HTR-8/SVneo (cell line): ENCODE measurements at regions not wholly inside any gene's neighbourhood (a gene's known extent, or its start where the extent isn't known, plus 50 kb on each side); places are given as distances from the start of the nearest gene placed in this dataset.

ENCODE experiments used
- DNase-seq: peaks from one replicate; pipeline ENCODE4 v3.0.0; 2011; ENCODE audit warnings: low spot score, mixed read lengths; ENCODE audit not compliant: insufficient read length
- FAIRE-seq: peaks from 2 replicates; lab custom pipeline; 2011; peaks lifted over from hg19 to GRCh38; lab: Jason Lieb, UNC

DNA sequence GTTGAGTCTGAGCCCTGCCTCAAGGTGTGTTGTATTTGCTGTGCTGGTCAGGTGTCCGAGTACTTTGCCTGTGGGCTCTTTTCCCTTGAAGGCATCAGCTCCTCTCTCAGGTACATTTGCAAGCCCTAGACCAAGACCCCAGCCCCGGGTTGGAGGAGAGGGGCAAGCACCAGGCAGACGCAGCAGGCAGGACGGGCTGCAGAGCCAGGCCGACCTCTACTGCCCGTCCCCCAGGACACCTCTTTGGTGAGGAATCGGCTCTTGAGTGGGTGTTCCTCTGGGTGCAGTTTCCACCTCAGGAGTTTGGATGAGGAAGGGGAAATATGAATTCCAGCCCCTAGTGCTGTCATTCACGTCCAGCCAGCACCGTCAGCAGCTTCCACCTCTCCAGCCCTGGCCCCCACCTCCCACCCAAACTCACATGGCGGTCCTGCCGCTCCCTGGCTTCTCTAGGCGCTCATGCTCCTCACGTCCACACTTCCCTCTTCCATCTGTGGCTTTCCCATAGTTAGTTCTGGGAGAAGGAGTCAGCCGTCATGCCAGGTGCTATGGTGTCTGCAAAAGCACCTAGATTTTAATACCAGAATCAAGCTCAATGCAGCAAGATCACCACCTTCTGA, 183.9 kb downstream of the DLL1 start:
- DNase-seq (no peak), FAIRE-seq (no peak)

DNA sequence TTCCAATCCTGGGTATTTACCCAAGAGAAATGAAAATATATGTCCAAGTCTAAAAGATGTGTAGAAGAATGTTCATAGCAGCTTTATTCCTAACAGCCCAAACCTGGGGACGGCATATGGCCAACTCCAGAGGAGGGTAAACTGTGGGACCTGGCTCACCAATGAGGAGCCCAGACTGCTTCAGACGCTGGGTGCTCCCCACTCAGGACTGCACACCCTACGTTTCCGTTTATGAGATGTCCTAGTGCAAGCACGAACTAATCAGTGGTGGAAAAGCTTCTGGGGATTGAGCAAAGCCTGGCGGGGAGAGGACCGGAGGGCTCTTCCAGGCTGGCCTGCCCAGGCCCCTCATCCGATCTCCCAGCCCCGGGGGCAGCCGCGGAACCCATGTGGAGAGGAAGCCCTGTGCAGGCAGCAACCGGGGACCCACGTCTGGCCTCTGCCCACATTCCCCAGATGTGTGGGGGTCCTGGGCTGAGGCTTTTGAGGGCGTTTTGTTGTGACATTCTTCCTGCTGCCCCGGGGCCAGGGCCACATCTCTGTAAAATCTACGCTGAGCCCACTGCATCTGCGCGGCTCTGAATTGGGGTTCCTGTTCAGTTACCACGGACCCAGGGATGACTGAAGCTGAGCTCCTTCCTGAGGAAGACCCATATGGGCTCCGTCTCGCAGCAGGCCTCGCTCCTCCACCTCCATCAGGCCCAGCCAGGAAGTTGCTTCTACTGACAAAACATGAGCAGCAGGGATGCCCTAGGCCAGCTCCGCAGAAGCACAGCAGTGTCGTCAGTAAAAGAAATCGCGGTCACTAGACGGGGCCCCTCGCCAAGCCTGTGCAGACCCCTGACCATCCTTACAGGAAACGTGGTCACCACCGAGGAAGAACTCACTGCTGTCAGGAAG, 188.0 kb downstream of the DLL1 start:
- DNase-seq = no peak
- no peak for FAIRE-seq

DNA sequence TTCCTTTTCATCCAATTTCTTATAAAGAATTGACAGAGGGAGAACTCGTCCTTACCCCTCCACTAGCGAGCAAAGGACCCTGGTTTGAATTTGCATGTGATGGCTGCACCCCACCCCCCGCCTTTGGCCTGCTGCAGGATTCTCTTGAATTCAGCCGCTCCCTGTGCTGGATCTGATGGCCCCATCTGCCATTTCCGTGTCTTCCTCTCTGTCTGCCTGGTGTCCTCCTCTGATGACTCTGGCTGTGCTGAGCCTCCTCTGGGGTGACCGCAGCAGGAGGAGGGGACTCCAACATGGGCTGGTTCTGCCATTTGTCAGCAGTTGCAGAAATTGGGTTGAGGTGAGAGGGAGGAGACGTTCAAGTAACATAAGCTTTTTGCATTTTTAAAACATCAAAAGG, 188.8 kb downstream of the DLL1 start:
- FAIRE-seq (no peak), DNase-seq (no peak)

DNA sequence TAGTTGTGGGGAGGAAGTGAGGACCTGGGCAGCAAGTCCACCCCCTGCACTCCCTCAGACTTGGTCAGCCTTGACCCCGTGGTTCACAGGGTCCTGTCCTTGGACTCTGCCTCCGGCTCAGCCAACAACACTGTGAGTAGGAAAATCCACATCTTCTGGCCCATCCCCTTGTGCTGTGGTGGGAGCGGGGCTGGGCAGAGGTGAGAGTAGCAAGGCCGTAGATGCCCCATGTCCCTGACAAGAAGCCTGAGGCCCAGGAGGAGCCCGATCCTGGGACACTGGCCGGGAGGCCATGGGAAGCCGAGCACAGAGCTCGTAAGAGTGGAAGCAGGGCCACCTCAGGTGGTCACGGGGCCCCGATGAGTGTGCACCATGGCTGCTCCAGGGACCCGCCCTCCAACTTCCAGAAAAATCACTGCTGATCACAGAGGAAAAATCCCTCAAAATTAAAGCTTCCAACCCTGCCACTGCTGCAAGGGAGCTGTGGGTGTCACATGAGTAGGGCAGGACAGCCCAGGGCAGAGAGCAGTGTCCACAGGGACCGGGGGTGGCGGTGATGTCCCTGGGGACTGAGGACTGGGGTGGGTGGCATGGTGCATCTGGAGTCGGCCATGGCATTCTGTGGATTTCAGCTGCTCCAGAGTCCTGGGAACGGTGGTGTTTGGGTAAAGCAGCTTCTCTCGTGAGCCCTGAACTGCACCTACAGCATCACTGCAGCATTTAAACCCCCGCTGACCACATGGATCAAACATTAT, 189.4 kb downstream of the DLL1 start:
- DNase-seq = no peak
- FAIRE-seq = no peak

DNA sequence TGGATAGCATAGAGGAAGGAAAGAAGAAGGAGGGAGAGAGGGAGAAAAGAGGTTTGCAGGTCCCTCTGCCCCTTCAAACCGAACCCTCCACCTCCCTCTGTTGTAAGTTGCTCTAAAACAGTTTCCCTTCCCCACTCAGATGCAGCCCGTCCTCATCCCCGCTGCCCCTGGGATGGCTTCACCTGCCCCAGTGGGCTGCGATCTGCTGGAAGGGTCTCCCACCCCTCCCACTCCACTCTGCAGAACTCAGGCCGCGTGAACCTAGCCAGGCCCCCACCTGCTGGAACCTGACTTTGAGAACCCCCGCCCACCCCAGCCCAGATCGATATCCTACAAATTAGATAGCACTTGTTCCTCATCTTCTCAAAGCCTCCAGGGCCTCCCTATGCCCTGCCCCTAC, 190.8 kb downstream of the DLL1 start:
- DNase-seq = no peak
- FAIRE-seq = no peak

DNA sequence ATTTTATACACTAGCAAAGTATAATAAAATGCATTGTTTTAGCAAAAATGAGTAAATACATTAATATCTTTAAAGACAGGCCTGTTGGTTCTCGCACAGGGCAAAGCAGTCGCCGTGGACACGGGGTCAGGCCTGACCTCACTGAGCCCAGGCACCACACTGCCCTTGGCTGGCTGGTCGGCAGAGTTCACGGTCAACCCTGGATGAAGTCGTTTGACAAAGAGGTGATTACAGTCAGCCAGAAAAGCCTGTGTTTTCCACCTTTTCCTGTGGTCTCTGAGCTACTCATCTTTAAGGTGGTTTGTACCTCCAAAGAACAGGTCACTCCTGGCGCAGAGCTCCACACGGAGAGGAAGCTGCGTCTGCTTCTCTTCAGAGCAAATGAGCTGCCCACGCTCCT, 191.5 kb downstream of the DLL1 start:
- DNase-seq = no peak
- no peak for FAIRE-seq

DNA sequence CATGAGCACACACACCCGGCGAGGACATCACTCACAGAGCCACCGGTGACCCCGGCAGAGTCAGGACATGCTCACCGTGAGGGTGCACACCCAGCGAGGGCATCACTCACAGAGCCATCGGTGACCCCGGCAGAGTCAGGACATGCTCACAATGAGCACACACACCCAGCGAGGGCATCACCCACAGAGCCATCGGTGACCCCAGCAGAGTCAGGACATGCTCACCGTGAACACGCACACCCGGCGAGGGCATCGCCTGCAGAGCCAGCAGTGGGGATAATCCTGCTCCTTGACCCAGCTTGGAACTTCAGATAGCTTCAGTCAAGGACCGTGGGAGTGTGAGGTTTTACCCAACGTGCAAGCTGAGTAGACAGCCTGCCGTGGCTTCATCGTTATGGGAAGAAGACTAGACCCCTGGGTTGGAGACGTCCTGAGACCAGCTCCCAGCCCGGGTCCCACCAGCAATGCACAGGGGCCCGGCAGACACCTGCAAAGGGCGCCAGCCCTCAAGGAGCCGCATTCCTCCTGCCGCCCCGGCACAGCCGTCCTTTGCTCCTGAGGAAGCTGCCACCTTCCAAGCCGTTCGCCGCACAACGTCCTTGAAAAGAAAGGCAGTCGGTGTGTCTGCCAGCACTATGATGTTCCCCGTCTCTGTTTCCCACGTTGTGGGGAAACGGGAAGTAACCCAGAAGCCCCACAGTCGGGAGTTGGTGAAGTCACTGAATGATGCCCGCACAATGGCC, 192.3 kb downstream of the DLL1 start:
- DNase-seq = no peak
- FAIRE-seq = no peak

DNA sequence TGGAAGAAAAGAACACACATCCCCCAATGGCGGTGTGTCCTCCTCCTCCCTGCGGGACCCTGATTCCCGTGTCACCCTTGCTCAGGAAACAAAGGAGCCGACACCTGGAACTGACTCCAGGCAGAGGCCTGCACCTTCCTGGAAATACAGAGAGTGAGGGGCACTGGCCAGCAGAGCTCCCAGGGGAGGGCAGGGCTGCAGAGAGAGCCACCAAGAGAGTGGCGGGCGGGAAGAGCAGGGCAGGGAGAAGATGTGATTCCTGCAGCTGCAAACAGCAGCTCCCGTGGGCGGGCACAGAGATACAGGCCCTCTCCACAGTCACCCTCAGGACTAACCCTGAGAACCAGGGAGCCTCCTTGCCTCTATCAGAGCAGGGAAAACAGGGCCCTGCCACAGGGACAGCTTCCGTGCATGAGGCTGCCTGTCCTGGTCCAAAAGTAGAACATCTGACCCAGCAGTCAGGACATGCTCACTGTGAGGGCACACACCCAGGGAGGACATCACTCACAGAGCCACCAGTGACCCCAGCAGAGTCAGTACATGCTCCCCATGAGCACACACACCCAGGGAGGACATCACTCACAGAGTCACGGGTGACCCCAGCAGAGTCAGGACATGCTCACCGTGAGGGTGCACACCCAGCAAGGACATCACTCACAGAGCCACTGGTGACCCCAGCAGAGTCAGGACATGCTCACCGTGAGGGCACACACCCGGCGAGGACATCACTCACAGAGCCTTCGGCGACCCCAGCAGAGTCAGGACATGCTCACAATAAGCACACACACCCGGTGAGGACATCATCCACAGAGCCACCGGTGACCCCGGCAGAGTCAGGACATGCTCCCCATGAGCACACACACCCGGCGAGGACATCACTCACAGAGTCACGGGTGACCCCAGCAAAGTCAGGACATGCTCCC, 193.1 kb downstream of the DLL1 start:
- no peak for DNase-seq
- no peak for FAIRE-seq

DNA sequence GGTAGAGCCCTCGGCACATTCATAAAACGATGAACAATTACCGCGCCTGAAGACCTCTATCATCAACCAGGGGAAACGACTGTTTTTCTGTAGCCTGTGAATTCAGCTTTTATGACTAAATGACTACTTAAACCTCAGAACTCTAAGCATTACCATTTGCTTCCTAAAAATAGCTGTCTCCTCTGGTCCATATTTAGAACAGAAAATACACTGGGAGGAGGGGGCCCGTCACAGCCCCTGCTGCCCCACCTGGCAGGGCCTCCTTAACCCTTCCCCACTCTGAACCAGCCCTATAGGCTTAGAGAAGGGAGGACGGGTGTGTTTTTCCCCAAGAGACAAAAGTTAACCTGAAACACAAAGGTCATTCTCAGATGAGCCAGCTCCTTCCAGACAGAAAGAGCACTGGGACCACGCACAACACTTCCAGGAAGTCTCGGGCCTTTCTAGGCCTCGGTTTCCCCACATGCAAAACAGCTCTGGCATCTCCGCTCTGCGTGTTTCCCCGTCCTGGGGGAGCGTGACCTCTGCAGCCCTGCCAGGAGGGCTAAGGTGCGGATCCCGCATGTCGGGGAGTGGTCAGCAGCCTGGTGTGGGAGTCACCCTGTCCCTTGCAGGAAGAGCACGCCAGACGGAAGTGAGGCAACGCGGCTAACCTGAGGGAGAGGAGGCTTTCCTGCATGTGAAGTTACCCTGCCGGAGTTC, 193.9 kb downstream of the DLL1 start:
- FAIRE-seq (no peak), DNase-seq (no peak)

DNA sequence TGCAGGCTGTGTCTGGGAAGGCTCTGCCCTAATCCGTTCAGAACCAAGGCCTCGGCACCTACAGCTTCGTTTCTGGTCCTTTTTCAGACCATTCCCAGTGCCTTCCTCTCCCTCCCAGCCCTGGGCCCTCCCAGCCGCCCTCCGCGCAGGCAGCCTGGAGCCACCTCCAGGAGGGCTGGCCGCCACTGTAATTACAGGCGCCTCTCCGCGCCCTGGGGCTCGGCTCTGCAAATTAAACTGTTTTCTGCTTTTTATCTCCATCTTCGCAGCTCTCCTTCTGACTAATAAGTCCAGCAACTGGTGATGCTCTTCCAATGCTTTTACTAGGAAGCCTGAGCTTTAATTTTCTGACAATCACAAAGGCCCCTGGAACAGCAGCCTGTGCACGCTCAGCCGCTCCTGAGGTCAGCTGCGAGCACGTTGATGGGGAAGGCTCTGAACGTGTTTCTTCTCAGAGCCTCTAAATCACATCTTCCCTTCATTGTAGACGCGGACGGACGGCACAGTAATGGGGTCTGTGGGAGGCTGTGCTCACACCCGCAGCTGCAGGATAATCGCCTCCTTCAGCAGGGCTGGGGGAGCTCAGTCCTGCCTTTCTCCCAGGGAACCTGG, 194.6 kb downstream of the DLL1 start:
- FAIRE-seq (no peak), DNase-seq (no peak)

DNA sequence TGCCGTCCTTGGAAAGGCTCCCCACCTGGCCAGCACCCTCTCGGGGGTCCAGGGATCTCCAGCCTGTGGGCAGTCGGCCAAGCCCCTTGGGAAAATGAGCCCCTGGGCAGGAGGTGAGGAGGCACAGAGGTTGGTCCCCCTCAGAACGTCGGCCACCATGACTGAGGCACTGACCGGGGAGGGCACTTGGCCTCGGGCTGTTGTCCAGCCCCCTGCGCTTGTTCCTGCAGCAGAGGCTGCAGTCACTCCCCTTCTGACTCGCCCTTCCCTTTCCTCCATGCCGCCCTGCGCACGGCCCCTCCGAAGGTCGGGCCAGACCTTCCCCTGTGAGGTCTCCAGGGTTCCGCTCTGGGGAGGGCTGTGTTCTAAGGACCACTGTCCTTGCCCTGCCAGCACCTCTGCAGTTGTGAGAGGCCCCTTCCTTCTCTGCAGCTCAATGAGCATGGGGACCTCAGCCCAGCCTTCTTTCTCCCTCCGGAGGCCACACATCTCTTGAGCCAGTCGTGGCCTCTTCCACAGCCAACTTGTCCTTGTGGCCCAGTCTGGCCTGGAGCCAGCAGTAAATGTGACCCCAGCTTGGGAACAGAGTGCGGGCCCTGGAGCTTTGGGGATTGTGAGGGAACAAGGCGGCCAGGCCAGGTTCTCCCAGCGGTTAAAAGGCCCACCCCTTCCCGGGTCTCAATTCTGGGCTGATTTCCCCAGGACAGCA, 195.5 kb downstream of the DLL1 start:
- DNase-seq = no peak

DNA sequence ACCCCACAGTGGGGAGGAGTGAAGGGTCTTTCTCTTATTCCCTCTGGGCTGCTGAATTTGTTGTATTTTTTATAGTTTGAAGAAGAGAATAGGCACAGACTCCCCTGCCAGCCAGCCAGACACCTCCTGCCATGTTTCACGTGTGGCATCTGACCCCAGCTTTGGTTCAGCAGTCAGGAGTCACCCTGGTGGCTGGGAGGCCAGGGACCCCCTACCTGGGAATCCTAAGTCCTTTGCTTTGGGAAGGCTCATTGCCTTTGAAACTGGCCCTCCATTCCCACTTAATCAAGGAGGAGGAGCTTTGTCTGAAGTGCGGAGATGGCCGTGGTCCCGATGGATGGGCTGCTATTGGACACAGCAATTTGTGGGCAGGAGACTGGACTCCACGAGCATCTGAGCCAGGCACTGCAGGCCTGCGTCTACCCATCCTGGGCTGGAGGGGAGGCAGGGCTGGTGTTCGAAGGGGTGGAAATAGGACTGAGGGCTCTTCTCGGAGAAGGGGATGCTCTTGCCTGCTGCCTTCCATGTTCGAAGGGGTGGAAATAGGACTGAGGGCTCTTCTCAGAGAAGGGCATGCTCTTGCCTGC, 196.1 kb downstream of the DLL1 start:
- FAIRE-seq (no peak), DNase-seq (no peak)

More for the DNA sequence above, 195.5 kb downstream of the DLL1 start:
- FAIRE-seq = no peak

DNA sequence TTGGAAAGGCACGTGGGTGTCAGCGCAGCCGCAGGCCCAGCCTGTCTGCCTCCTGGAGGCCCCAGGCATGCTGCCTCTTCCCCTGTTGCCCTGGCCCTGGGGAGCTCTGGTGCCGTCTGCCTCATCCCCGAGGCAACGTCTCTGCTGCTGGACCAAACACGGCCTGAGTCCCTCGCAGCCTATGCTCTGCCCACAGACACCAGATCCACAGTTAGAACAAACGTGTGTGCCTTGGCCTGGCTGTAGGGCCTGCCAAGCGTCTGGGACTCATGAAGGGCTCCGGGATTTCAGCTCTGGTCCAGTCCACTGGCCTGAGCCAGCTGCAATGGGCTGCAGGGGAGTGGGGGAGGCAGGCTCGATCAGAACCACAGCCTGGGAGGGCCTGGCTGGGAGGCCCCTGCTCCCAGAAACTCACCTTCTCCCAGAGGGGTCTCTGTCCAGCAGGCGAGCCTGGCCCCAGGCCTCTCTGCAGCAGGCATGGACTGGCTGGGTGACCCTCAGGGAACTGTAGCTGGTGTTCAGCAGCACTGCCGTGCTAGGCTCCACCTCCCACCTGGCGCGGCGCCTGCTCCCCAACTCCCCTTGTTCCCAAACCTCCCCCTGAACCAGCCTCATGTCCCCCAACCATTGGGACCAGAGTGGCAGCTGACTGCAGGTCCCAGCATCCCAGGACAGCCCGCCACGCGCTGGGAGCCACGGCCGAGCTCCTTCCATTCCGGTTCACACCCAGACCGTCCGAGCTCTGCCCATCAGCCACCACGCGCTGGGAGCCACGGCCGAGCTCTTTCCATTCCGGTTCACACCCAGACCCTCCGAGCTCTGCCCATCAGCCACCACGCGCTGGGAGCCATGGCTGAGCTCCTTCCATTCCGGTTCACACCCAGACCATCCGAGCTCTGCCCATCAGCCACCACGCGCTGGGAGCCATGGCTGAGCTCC, 197.0 kb downstream of the DLL1 start:
- DNase-seq (no peak), FAIRE-seq (no peak)

DNA sequence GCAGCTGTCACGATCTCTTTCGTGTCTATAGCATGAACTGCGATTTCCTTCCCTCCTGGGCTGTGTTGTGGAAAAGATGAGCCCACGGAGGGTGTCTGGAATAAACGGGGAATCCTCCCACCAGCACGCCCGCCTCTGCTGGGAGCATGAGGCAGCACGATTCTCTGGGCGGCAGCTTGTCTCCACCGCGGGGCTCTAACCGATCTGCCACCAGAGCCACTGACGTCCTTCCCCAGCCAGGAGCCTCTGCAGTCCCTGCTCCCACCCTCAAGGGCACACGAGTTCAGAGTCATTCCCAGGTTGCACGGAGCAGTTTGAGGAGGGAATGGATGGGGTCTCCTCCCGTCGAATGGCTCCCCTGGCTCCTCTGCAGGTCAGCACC, 197.6 kb downstream of the DLL1 start:
- DNase-seq (no peak), FAIRE-seq (no peak)

DNA sequence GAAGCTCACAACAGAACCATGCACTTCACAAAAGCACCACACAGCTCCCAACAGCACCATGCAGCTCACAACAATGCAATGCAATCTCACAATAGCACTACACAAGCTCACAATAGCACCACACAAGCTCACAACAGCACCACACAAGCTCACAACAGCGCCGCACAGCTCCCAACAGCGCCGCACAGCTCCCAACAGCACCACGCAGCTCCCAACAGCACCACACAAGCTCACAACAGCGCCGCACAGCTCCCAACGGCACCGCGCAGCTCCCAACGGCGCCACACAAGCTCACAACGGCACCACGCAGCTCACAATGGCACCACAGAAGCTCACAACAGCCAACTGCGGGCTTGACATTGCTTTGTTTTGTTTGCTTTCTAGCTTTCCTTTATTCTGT, 198.1 kb downstream of the DLL1 start:
- DNase-seq (no peak), FAIRE-seq (no peak)
